Stimulated activated CD8-positive, alpha-beta memory T cell treated with anti-CD3 and anti-CD28 coated beads, Interleukin-12 subunit alpha, Interleukin-12 subunit beta, amount 100 ng/mL, for 4 hours (primary cell): ENCODE measurements at regions not wholly inside any gene's neighbourhood (a gene's known extent, or its start where the extent isn't known, plus 50 kb on each side); places are given as distances from the start of the nearest gene placed in this dataset.
"Not testable (repeated sequence)": the region's sequence is repeated elsewhere in the genome, so short reads cannot be mapped to it uniquely, and the experiment has no call there.

ENCODE experiments used
- DNase-seq: peaks from one replicate; pipeline ENCODE4 v3.0.0-alpha.2; 2020; ENCODE audit warnings: low read depth

DNA sequence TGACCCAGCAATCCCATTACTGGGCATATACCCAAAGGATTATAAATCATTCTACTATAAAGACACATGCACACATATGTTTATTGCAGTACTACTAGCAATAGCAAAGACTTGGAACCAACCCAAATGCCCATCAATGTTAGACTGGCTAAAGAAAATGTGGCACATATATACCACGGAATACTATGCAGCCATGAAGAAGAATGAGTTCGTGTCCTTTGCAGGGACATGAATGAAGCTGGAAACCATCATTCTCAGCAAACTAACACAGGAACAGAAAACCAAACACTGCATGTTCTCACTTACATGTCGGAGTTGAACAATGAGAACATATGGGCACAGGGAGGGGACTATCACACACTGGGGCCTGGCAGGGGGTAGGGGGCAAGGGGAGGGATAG lies 183.0 kb downstream of the HACE1 start:
- DNase-seq = not testable (repeated sequence)

DNA sequence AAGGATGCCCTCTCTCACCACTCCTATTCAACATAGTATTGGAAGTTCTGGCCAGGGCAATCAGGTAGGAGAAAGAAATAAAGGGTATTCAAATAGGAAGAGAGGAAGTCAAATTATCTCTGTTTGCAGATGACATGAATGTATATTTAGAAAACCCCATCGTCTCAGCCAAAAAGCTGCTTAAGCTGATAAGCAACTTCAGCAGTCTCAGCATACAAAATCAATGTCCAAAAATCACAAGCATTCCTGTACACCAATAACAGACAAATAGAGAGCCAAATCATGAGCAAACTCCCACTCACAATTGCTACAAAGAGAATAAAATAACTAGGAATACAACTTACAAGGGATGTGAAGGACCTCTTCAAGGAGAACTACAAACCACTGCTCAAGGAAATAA lies 184.6 kb downstream of the HACE1 start:
- not testable (repeated sequence) for DNase-seq

DNA sequence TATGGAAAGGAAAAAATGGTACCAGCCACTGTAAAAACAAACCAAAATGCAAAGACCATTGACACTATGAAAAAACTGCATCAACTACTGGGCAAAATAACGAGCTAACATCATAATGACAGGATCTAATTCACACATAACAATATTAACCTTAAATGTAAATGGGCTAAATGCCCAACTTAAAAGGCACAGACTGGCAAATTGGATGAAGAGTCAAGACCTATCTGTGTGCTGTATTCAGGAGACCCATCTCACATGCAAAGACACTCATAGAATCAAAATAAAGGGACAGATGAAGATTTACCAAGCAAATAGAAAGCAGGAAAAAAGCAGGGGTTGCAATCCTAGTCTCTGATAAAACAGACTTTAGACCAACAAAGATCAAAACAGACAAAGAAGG lies 186.6 kb downstream of the HACE1 start:
- not testable (repeated sequence) for DNase-seq

DNA sequence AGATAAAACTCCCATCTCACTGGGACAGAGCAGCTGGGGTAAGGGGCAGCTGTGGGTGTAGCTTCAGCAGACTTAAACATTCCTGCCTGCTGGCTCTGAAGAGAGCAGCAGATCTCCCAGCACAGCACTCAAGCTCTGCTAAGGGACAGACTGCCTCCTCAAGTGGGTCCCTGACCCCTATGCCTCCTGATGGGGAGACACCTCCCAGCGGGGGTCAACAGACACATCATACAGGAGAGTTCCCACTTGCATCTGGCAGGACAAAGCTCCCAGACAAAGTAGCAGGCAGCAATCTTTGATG lies 188.2 kb downstream of the HACE1 start:
- DNase-seq = not testable (repeated sequence)

DNA sequence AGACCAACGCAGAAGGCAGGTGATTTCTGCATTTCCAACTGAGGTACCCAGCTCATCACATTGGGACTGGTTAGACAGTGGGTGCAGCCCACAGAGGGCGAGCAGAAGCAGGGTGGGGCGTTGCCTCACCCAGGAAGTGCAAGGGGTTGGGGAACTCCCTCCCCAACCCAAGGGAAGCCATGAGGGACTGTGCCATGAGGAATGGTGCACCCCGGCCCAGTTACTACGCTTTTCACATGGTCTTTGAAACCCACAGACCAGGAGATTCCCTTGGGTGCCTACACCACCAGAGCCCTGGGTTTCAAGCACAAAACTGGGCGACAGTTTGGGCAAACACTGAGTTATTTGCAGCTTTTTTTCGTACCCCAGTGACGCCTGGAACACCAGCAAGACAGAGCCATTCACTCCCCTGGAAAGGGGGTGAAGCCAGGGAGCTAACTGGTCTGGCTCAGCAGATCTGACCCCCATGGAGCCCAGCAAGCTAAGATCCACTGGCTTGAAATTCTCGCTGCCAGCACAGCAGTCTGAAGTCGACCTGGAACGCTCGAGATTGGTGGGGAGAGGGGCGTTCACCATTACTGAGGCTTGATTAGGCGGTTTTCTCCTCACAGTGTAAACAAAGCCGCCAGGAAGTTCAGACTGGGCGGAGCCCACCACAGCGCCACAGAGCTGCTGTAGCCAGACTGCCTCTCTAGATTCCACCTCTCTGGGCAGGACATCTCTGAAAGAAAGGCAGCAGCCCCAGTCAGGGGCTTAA lies 188.7 kb downstream of the HACE1 start:
- DNase-seq = not testable (repeated sequence)

DNA sequence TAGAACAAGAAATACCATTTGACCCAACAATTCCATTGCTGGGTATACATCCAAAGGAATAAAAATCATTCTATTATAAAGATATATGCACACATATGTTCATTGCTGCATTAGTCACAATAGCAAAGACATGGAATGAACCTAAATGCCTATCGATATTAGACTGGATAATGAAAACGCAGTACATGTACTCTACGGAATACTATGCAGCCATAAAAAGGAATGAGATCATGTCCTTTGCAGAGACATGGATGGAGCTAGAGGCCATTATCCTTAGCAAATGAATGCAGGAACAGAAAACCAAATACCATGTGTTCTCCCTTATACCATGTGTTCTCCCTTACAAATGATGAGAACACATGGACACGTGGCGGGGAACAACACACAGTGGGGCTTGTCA lies 190.2 kb downstream of the HACE1 start:
- no peak for DNase-seq

DNA sequence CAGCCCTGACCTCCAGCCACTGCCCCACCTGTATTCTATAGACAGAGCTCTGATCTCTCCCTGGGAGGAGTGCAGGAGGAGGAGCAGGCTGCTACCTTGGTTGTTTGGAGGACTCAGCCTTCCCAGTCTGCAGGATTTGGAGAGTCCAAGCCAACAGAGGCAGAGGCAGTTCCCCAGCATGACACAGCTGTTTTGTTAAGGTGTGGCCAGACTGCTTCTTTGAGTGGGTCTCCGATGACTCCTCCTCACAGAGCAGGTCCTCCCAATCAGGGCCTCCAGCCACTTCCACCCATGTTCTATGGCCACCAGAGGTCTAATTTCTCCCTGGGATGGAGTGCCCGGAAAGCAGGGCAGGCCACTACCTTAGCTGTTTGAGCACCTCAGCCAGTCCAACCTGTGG lies 203.5 kb downstream of the HACE1 start:
- DNase-seq = no peak

DNA sequence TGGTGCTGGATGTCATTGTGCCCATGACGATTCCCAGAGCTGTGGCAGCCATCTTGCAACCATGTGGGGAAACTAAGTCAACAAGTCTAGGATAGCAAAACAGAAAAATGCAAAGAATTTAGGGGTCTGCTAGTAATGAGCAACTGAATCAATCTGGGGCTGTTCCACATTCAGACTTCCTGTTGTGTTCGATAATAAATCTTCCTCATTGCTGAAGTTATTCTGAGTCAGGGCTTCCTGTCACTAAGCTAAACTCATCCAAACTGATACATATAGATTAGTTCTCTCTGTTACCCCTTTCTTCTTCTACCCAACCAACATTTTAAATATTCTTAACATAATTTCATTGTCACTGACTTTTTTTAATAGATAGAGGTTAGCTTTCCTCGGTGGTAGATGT lies 205.9 kb downstream of the HACE1 start:
- no peak for DNase-seq

DNA sequence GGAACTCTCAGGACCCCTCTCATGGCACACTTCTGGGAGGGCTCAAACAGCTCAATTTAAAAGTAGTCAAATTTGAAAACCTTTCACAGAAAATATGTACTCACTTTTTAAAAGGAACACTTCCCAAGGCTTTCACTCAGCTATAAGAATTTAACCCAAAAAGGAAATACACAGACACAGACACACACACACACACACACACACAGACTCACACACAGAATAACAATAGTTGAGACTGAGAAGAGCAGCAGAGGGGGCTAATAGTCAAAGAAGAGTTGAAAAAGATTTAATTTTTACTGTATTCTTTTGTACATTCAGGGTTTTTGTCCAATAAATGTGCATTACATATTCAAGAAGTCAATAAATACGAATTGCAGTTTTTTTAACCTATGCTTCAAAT lies 211.4 kb downstream of the HACE1 start:
- DNase-seq = no peak

DNA sequence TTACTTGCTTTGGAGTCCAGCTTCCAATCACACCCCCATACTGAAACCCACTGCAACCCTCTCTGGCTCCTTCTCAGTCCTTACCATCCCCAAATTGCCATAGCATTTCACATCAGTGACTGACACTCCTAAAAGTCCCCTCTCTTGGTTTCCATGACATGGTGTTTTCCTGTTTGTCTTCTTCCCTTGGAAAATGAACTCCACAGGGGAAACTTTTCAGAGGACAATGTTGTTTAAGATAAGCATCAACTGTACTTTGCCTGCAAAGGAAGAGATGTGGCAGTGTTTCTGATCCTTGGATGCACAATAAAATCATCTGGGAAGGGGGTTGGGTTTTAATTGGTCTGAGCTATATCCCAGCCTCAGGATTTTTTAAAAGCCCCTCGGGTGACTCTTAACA lies 214.9 kb downstream of the HACE1 start:
- no peak for DNase-seq

DNA sequence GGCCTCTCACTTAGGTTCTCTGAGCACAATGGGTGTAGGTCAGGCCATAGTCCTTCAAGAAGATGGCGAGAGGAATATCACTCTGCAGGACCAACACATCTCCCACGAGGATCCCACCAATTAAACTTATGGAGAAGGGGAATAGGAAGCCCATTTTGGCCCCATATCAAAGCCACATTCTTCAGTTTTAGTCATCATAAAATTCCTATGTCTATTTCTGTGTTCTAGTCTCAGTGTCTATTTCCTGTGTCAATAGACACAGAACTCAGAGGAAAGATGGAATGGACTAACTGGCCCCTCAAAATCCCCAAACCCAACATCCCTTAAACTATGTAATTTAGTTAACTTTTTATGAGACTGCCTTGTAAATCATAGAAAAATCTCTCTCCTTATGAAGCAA lies 216.8 kb downstream of the HACE1 start:
- no peak for DNase-seq

DNA sequence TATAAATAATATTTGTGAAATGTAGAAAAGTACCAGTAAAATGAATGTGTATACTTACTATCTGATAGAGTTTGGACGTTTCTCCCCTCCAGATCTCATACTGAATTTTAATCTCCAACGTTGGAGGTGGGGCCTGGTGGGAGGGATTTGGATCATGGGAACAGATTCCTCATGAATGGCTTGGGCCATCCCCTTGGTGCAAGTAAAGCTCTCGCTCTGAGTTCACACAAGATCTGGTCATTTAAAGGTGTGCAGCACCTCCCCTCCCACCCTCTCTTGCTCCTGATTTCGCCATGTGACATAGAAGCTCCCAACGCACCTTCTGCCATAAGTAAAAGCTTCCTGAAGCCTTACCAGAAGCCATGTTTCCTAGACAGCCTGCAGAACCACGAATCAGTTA lies 219.0 kb downstream of the HACE1 start:
- DNase-seq = no peak

DNA sequence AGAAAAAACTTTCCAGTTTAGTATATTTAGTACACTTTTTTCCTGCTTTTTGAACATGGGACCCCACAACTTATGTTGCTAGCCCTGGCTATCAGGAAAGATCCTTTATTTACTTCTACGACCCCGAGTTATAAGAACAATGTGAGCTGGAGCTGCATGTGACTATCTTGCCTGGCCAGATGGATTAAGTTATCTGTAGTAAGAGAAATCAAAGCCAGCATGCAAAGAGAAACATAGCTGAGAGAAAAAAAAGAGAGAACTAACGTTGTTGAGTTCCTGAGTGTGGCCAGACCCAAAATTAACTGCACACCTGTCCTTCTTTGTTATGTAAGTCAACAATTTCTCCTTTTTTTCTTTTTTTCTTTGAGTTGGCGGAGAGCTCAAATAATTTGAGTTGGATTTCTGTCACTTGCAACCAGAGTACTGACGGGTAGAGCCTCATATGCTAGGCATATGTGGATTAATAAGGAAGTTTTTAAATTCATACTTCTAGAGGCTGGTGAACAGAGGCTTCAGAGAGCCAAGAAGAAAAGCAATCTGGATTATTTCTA lies 219.5 kb downstream of the HACE1 start:
- DNase-seq = no peak

DNA sequence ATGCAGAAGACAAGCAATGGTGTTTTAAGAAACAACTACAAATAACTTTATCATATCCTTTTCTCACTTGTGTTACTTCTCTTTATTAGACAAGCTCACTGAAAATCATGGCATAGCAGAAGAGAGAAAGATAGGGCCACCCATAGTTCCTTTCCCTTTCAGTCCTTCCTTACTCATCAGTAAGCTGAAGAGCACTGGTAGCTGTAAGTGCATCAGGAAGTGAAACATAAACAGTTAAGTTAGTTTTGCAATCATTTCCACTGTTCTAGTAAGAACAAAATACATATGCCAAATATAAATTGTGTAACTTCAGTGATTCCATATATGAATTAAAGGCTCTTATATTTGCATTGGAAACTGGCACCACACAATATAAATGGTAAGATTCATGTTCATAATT lies 220.1 kb downstream of the HACE1 start:
- no peak for DNase-seq

DNA sequence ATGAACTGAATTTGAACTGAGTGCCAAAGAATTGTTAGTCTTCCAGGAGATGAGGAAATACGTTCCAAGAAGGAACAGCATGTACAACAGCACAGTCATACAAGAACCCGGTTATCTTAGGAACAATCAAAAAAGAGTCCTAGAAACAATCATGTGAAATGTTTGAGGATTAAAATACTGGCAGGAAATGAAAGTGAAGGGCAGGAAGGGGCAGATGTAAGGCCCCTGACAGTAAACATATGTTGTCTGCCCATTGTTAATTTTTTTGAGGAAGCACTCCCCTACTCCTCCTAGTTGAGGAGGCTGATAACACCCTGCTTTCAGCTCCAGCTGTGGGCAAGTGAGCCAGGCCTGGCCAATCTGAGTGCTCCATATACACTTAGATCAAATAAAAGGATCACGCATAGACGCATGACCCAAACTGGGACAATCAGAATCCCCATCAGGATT lies 220.9 kb downstream of the HACE1 start:
- no peak for DNase-seq

DNA sequence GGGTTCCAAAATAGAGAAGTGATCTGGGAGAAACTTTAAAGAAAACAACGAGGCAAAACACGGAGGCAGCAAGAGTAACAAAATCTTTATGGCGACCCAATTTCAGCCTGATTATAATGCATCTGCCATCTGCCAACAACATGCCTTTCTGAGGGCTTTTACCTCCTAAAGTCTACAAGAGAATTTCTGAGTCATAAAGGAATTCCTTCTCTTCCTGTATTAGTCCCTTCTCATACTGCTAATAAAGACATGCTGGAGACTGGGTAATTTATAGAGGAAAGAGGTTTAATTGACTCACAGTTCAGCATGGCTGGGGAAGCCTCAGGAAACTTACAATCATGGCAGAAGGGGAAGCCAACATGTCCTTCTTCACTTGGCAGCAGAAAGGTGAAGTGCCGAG lies 226.6 kb downstream of the HACE1 start:
- DNase-seq = no peak

DNA sequence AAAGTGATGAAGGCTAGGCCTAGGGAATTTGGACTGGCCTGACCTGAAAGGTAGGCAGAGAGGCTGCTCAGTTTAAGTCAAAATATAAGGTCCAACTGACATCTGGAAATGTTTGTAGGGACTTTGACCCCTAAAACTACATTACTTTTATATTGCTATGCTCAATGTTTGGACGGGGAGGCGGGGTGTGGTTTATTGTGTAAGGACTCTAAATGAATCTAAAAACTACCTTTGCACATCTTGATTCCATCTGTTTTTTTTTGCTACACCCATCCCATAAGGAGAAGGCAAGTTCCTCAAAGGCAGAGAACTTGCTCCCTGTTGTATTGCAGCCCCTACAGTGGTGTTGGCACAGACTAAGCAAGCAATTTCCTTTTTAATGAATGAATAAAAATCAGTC lies 227.1 kb downstream of the HACE1 start:
- DNase-seq = no peak

DNA sequence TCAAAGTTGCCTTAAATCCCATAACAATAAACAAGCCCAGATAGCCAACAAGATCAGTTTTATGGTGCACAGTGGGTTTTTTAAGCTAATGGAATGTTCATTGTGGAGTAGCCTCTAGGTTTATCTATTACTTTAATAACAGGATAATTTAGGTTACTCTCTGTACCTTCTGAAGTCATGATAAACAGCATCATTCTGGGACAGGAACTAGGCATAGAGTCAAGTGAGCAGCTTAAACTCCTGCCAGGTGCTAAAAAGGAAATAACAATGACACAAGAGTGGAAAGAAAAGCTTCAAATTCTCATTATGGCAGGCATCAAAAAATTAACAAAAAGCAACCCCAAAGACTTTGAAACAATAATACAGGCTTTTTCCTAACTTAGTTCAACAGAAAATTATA lies 228.8 kb downstream of the HACE1 start:
- no peak for DNase-seq

DNA sequence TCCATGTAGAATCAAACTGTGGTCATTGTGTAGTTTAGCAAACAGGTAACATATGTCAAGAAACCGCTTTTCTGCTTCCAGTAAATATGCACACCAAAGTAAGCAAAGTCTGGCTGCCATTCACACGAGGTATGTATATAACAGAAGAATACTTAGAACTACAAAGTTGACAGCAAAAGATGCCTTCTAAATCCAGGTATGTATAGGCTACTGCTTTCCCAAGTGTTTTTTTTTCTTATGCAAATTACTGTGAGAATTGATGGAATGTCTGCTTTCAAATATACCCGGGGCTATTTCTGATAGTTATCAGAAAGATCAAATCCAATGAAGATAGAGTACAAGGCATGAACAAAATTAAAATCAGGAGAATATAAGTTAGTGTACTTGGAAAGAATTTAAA lies 229.2 kb downstream of the HACE1 start:
- no peak for DNase-seq

DNA sequence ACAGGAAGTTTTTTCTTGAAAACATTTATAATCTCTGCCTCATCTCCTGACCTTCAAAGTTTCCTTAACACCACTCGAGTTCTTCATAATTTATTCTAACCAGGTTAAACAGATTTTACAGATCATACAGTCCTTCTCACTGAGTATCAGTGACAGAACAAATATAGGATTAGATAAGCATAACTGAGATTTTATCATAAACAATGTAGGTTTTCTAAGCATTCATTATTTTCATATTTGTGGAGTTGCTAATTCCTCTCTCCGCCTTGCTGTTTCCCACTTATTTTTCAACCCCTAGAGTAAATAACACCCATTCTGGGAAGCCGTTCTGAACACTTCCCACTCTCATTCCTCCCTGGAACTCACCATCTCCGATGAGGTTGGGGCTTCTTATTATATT lies 229.9 kb downstream of the HACE1 start:
- DNase-seq = no peak

DNA sequence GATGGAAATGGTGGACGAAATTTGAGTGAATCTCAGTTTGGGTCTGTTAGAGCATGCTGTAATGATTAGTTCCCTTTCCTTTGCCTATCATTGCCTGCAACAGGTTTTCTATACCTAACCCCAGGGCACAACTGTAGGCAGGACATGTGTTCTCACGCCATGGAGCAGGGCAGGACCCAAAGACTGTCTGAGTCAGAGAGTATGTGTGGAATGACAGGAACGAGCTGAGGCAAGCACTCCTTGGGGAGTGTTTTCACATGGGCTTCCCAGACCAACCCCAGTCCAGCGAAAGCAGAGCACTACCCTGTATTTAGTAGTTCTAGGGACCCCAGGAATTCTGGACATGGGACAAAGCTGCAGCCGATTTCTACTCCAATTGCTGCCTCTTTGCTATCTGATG lies 234.2 kb downstream of the HACE1 start:
- DNase-seq = no peak

DNA sequence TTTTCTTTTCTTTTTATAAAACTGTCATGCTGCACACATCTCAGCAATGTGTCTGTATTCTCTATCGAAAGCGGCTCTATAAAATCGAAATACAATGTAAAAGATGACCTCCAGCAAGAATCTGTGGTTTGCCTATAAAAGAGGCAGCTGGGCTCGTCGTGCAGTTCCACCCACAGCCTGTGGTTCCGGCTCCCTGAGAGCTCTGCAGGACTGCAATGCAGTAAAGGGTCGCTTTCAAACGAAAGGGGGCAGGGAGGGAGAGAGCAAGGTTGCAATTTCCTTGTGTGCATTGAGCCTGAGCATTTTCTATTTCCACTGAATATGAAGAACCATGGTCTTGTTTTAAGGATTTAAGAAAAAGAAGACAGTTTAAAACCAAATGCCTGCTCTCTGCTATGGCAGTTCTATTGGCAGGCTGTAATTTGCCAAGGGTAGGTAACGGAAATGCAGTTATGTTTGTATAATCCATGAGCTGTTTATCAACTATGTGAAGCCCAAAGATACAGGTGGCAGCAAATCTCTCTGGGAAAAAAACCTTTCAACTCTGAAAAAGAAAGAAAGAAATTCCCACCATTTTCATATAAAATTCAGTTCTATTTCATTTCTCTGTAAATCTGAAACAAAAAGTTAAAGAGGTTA lies 236.5 kb downstream of the HACE1 start:
- DNase-seq = no peak

DNA sequence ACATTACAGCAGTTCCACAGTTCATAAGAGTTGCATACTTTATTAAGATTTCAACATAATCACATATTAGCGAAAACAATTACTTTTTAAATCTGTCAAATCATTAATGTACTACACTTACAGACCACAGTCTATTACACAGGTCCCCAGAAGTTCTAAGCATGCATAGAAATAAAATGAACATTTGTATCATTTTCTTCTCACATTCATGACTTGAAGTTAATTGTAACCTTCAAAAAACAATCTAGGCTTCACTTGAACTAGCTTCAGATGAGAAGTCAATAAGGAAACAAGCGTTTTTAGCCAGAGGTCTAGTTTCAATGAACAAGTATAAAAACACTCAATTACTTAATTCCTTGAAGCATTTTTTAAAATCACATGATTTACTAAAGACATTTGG lies 238.3 kb downstream of the HACE1 start:
- no peak for DNase-seq

DNA sequence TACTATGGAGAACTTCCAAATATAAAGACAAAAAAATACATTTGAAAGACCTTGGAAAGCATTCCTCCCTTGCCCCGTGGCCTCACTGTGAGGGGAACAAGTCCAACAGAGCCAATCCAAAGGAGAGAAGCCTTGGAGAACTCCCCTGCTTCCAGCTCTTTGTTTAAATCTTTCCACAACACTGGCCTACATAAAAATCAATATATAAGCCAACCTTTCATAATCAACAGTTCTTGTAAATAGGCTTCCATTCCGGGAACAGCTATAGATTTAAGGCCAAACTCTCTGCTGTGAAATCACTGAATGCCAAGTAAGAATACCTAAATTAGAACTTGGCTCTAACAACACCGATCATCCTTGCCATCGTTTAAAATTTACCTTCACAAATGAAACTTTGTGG lies 242.1 kb downstream of the HACE1 start:
- DNase-seq = no peak
